ENCODE measurements at regions not wholly inside any gene's neighbourhood (a gene's known extent, or its start where the extent isn't known, plus 50 kb on each side); places are given as distances from the start of the nearest gene placed in this dataset.

DNA sequence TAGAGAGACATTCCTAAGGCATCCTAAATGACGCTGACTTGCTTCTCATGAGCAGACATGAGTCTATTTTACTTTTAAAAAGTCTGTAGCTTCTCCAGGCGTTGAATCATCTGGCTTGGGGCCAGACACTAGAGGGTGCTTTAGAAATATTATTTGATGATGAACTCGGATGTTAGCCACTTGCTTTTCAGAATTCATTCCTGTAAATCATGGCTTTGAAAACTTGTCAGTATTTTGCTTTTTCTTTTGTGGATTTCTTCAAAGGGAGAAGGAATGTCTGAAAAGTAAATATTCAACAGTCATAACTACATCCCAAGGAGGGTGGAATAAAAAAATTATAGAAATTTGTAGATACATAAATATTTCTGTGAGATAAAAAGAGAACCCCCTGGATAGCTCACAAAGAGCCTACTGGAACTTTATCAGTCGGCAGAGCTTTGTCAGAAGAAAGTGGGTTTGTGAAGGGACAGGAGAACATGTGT lies 370.8 kb downstream of the OSR1 start:
- no peaks in the 10 kb centered on the region for H3K4me1 ChIP-seq (ENCODE audit: control insufficient read depth in 1 of 2, insufficient read depth in 2 of 2, low read length in 2 of 2)
- H3K9me3 Mint-ChIP-seq: no peaks in the 10 kb centered on the region
- TF ChIP-seq CTCF (IDR thresholded peaks at IDR 0.05): no peak
- no peak overlapping the region for H3K4me2 ChIP-seq (replicated peaks; ENCODE audit: extremely low read depth, low read length, poor library complexity, severe bottlenecking)
- H2AFZ ChIP-seq (ENCODE audit: insufficient read depth, low read depth, low read length, poor library complexity, severe bottlenecking): no peak overlapping the region
- no peak overlapping the region for H3K9ac ChIP-seq (ENCODE audit: insufficient read depth, low read length, poor library complexity, severe bottlenecking)
- H3K27ac Mint-ChIP-seq: no peak overlapping the region
- H3K27ac ChIP-seq (ENCODE audit: low read depth in 1 of 2, low read length in 2 of 2): no peak overlapping the region
- H3K36me3 ChIP-seq (replicated peaks in 1 of 2; ENCODE audit: control insufficient read depth in 1 of 2, insufficient read depth in 2 of 2, low read length in 2 of 2): no peaks in the 10 kb centered on the region
- H3K27me3 Mint-ChIP-seq (ENCODE audit: low read depth in 3 of 3): no peaks in the 10 kb centered on the region
- intact Hi-C loops (cut with micrococcal nuclease): no loop called here
- no peaks in the 10 kb centered on the region for H4K20me1 ChIP-seq (ENCODE audit: insufficient read depth, low read length)
- no peak for DNase-seq
- H3K27me3 ChIP-seq (ENCODE audit: control insufficient read depth in 2 of 2, insufficient read depth in 2 of 2, low read length in 2 of 2): no peaks in the 10 kb centered on the region
- WGBS (ENCODE audit: insufficient coverage): 40% methylated on average over 1 of the region's 4 CpGs
- H3K79me2 ChIP-seq (ENCODE audit: insufficient read depth, low read length): no peaks in the 10 kb centered on the region
- H3K4me3 Mint-ChIP-seq: no peak overlapping the region
- H3K36me3 Mint-ChIP-seq: no peaks in the 10 kb centered on the region
- H3K4me3 ChIP-seq (replicated peaks in 1 of 3; ENCODE audit: low read depth in 2 of 3, low read length in 3 of 3): no peak overlapping the region
- no peaks in the 10 kb centered on the region for H3K4me1 Mint-ChIP-seq
- H3K9me3 ChIP-seq (replicated peaks in 1 of 2; ENCODE audit: control insufficient read depth in 1 of 2, insufficient read depth in 1 of 2, low read length in 2 of 2): no peaks in the 10 kb centered on the region

- H4K20me1 ChIP-seq (ENCODE audit: insufficient read depth, low read length): no peaks in the 10 kb centered on the region
- no peak overlapping the region for H3K4me3 ChIP-seq (replicated peaks in 1 of 3; ENCODE audit: low read depth in 2 of 3, low read length in 3 of 3)
- Mint-ChIP-seq H3K9me3 (no peaks in the 10 kb centered on the region), H3K36me3 (no peaks in the 10 kb centered on the region), H3K27ac (no peak overlapping the region), H3K4me3 (no peak overlapping the region), H3K27me3 (ENCODE audit: low read depth in 3 of 3) (no peaks in the 10 kb centered on the region), H3K4me1 (no peaks in the 10 kb centered on the region)
- WGBS (ENCODE audit: insufficient coverage): 100% methylated on average over 1 of the region's 4 CpGs
- TF ChIP-seq CTCF (IDR thresholded peaks at IDR 0.05): no peak
- H3K4me1 ChIP-seq (ENCODE audit: control insufficient read depth in 1 of 2, insufficient read depth in 2 of 2, low read length in 2 of 2): no peaks in the 10 kb centered on the region
- no peaks in the 10 kb centered on the region for H3K9me3 ChIP-seq (replicated peaks in 1 of 2; ENCODE audit: control insufficient read depth in 1 of 2, insufficient read depth in 1 of 2, low read length in 2 of 2)
- no peaks in the 10 kb centered on the region for H3K79me2 ChIP-seq (ENCODE audit: insufficient read depth, low read length)
- H3K27ac ChIP-seq (ENCODE audit: low read depth in 1 of 2, low read length in 2 of 2): no peak overlapping the region
- H2AFZ ChIP-seq (ENCODE audit: insufficient read depth, low read depth, low read length, poor library complexity, severe bottlenecking): no peak overlapping the region
- no peaks in the 10 kb centered on the region for H3K27me3 ChIP-seq (ENCODE audit: control insufficient read depth in 2 of 2, insufficient read depth in 2 of 2, low read length in 2 of 2)
- H3K9ac ChIP-seq (ENCODE audit: insufficient read depth, low read length, poor library complexity, severe bottlenecking): no peak overlapping the region
- H3K36me3 ChIP-seq (replicated peaks in 1 of 2; ENCODE audit: control insufficient read depth in 1 of 2, insufficient read depth in 2 of 2, low read length in 2 of 2): no peaks in the 10 kb centered on the region
- H3K4me2 ChIP-seq (replicated peaks; ENCODE audit: extremely low read depth, low read length, poor library complexity, severe bottlenecking): no peak overlapping the region
- no peak for DNase-seq
- intact Hi-C loops (cut with micrococcal nuclease): no loop called here
These were observed 371.4 kb downstream of the OSR1 start for GRCh38 chr2:18987016-18987415.

Data from CD14-positive monocyte (primary cell).